ENCODE measurements at regions not wholly inside any gene's neighbourhood (a gene's known extent, or its start where the extent isn't known, plus 50 kb on each side); places are given as distances from the start of the nearest gene placed in this dataset.
"Not testable (repeated sequence)": the region's sequence is repeated elsewhere in the genome, so short reads cannot be mapped to it uniquely, and the experiment has no call there.

DNA sequence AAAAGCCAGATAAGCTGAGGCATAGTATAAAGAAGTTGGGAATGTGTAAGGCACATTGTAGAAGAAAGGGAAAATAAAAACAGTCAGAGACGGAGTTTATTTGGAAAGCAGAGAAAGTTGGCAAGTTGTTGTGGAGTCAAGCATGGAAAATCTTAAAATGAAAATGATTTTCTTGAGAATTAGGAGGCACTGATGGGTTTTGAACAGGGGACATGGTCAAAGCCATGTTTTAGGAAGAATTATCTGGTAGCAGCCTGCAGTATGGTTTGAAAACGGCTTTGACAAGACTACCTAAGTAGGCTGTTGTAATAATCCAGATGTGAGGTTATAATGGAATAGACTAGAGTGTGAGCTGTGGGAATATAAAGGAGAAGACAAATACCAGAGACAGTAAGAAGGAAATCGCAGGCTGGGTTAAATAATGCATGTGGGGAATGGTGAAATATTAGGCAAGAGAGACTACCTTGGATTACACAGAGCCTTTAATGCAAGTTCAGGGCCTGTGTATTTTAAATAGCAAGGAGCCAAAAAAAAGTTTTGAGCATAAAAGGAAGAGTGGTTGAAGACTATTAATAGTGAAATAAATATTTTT is 130.4 kb upstream of the MEOX2 start:
- DNase-seq (no peak), ATAC-seq (no peak)
- Mint-ChIP-seq H3K27ac (no peak overlapping the region), H3K9me3 (peaks cover 0 to 9% of the 10 kb centered on the region in 2 donors), H3K27me3 (no peaks in the 10 kb centered on the region), H3K4me3 (no peak overlapping the region), H3K4me1 (no peaks in the 10 kb centered on the region)

DNA sequence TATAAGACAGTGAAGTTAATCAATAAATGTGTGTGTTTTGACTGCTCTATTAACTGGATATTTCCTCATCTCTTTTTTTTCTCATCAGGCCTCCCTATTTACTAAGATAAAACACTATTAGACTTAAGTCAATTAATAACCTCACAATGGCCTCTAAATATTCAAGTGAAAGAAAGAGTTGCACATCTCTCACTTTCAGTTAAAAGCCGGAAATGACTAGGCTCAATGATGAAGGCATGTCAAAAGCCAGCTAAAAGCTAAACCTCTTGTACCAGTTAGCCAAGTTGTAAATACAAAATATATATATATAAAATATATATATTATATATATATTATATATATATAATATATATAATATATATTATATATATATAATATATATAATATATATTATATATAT is 127.0 kb upstream of the MEOX2 start:
- Mint-ChIP-seq H3K4me3 (no peak overlapping the region), H3K9me3 (peaks cover 16 to 23% of the 10 kb centered on the region in 2 donors), H3K27me3 (no peaks in the 10 kb centered on the region), H3K27ac (no peak overlapping the region), H3K4me1 (no peaks in the 10 kb centered on the region)
- DNase-seq (no peak), ATAC-seq (no peak)

DNA sequence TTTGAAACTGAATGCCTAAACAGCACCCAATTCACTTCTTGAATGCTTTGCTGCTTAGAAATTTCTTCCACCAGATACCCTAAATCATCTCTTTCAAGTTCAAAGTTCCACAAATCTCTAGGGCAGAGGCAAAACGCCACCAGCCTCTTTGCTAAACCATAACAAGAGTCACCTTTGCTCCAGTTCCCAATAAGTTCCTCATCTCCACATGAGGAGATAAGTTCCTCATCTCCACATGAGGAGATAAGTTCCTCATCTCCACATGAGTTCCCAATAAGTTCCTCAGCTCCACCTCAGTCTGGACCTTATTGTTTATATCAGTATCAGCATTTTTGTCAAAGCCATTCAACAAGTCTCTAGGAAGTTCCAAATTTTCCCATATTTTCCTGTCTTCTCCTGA is 123.9 kb upstream of the MEOX2 start:
- not testable (repeated sequence) for DNase-seq, H3K27me3 Mint-ChIP-seq, H3K4me3 Mint-ChIP-seq, ATAC-seq, H3K27ac Mint-ChIP-seq, H3K4me1 Mint-ChIP-seq
- peaks cover 7 to 23% of the 10 kb centered on the region in 2 donors for H3K9me3 Mint-ChIP-seq

DNA sequence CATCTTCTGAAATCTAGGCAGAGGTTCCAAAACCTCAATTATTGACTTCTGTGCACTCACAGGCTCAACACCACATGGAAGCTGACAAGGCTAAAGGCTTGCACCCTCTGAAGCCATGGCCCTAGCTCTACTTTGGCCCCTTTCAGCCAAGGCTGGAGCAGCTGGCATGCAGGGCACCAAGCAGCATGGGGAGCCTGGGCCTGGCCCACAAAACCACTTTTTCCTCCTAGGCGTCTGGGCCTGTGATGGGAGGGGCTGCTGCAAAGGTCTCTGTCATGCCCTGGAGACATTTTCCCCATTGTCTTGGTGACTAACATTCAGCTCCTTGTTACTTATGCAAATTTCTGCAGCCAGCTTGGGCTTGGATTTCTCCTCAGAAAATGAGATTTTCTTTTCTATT is 123.5 kb upstream of the MEOX2 start:
- H3K4me3 Mint-ChIP-seq, H3K27ac Mint-ChIP-seq, ATAC-seq, H3K27me3 Mint-ChIP-seq, DNase-seq, H3K4me1 Mint-ChIP-seq: not testable (repeated sequence)
- peaks cover 7 to 23% of the 10 kb centered on the region in 2 donors for H3K9me3 Mint-ChIP-seq

DNA sequence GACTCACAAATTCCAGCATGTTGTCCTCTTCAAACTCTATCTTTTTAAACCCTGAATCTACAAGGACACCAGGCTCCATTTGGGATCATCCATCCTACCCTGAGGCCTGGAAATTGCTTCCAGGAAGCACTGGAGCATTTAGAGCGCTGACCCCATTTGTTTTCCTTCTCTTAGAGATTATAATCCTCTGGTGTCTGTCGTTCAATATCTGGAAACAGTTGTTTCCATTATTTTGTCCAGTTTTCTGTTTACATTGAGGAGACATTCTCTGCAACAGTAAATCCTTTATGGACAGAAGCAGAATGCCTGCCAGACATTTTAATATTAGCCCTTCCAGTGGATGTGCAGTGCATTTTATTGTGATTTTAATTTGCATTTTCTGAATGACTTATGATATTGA is 119.4 kb upstream of the MEOX2 start:
- Mint-ChIP-seq H3K4me3 (no peak overlapping the region), H3K9me3 (peaks cover 19 to 28% of the 10 kb centered on the region in 2 donors), H3K27me3 (no peaks in the 10 kb centered on the region), H3K4me1 (no peaks in the 10 kb centered on the region), H3K27ac (no peak overlapping the region)
- ATAC-seq (no peak), DNase-seq (no peak)

DNA sequence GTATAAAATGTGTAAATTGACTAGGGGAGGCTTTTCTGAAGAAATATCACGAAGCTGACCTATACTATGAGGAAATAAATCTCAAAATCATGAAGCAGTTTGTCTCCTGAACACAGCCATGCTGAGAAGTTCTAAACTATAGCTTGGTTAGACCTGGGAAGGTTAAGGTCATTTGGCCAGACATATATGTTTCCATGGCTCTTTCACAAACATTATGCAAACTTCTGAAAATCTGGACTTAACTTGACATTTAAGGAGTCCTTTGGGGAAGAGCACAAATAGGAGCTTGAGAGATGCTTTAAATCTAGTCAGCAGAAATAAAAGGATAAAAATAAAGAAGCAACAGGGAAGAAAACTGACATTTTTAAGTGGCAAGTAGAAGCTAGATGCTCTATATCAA is 115.9 kb upstream of the MEOX2 start:
- DNase-seq (no peak), ATAC-seq (no peak)
- H3K27ac Mint-ChIP-seq = no peak overlapping the region
- peaks cover 7 to 11% of the 10 kb centered on the region in 2 donors for H3K9me3 Mint-ChIP-seq
- H3K27me3 Mint-ChIP-seq = no peaks in the 10 kb centered on the region
- no peaks in the 10 kb centered on the region for H3K4me1 Mint-ChIP-seq
- H3K4me3 Mint-ChIP-seq = no peak overlapping the region

DNA sequence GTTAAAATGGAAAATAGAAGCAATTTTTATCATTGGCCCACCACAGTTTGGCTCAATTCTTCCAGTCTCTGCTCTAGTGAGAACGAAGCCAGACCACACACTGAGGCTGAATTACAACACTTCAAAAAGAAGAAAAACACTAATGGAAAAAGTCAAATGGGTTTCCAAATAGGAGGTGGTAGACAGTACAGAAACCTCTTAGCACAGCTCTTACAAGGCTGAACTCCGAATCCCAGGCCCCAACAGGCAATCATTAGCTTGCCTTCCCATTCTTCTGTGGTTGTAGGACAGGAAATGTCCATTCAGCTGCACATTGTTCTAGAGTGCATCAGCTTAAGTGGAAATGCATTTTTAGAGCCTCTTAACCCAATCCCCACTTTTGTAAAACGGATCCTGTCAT is 115.1 kb upstream of the MEOX2 start:
- no peak overlapping the region for H3K27ac Mint-ChIP-seq
- peaks cover 7 to 11% of the 10 kb centered on the region in 2 donors for H3K9me3 Mint-ChIP-seq
- no peak for DNase-seq
- no peak for ATAC-seq
- no peaks in the 10 kb centered on the region for H3K27me3 Mint-ChIP-seq
- no peak overlapping the region for H3K4me3 Mint-ChIP-seq
- H3K4me1 Mint-ChIP-seq = no peaks in the 10 kb centered on the region

DNA sequence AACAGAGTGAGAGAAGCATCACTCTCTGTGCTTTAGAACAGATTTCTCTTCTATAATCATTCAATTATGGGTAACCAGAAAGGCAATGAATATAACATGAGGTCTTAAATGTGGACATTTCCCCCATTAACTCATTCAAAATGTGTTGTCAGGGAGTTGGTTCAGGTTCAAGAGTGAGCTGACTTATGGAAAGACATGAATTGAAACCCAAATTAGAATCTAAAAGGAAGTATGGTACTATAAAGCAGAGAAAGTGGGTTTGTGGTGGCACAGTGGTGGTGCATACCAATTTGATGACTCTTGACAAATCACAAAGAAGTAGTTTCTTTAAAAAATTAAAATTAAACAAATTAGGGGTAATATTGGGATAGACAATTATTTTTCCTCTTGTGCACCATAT is 114.6 kb upstream of the MEOX2 start:
- Mint-ChIP-seq H3K27ac (no peak overlapping the region), H3K27me3 (no peaks in the 10 kb centered on the region), H3K9me3 (peaks cover 7 to 11% of the 10 kb centered on the region in 2 donors), H3K4me1 (no peaks in the 10 kb centered on the region), H3K4me3 (no peak overlapping the region)
- ATAC-seq = no peak
- no peak for DNase-seq

DNA sequence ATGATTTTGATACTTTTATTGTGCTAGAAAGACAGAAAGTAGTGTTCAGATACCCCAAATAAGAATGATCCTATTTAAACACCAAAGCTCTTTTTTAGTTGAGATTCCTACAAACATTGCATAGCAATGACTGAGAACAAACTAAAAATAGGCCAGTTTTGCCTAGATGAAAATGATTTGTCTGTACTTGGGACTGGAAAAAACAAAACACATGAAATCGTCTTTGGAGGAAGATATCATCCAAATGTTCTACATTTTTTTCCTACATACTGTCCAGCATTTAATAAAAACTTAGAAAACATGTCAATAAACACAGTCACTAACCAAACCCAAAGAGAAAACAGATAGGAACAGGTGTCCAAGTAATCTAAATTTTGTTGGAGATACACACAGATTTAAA is 111.6 kb upstream of the MEOX2 start:
- H3K27me3 Mint-ChIP-seq = no peaks in the 10 kb centered on the region
- H3K9me3 Mint-ChIP-seq = peaks cover 7 to 11% of the 10 kb centered on the region in 2 donors
- H3K27ac Mint-ChIP-seq = no peak overlapping the region
- H3K4me1 Mint-ChIP-seq = no peaks in the 10 kb centered on the region
- DNase-seq = no peak
- H3K4me3 Mint-ChIP-seq = no peak overlapping the region
- ATAC-seq = no peak

DNA sequence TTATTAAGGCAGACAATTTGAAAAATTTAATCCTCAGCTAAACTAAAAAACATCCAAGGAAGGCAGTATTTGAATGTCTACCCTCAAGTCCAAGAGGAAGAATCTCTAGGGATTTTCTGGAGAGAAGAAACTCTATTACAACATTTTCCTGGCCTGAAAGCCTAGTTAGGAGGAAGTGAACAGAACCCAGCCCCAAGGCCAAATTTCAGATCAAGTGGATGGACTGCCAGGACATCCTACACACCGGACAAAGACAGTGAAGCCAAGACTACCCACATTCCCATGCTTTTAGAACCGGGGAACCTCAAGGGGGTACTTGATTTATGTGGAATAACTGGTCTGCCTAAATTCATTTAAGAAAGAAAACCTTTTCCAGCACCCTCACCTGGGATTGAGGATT is 108.9 kb upstream of the MEOX2 start:
- H3K27me3 Mint-ChIP-seq = no peaks in the 10 kb centered on the region
- no peak overlapping the region for H3K4me3 Mint-ChIP-seq
- H3K9me3 Mint-ChIP-seq = no peaks in the 10 kb centered on the region
- ATAC-seq (no peak), DNase-seq (no peak)
- H3K4me1 Mint-ChIP-seq = no peaks in the 10 kb centered on the region
- H3K27ac Mint-ChIP-seq = no peak overlapping the region

DNA sequence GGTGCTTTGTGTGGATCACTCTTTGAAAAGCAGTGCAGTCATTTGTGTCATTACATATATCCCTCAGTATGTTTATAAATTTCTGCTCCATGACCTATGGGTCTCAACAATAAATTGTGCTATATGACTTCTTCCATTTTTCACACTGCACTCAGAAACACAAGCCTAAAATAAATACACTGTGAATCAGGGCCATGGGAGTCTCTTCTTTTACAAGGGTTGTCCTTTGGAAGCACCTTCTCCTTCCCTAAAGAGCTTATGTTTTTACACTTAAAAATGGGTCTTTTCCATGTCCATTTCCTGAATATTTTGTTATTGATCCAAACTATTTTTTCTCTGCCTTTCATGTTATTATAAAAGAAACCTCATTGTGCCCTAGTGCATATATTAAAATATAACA is 108.3 kb upstream of the MEOX2 start:
- no peaks in the 10 kb centered on the region for H3K9me3 Mint-ChIP-seq
- ATAC-seq (no peak), DNase-seq (no peak)
- no peaks in the 10 kb centered on the region for H3K4me1 Mint-ChIP-seq
- H3K4me3 Mint-ChIP-seq = no peak overlapping the region
- no peak overlapping the region for H3K27ac Mint-ChIP-seq
- no peaks in the 10 kb centered on the region for H3K27me3 Mint-ChIP-seq

DNA sequence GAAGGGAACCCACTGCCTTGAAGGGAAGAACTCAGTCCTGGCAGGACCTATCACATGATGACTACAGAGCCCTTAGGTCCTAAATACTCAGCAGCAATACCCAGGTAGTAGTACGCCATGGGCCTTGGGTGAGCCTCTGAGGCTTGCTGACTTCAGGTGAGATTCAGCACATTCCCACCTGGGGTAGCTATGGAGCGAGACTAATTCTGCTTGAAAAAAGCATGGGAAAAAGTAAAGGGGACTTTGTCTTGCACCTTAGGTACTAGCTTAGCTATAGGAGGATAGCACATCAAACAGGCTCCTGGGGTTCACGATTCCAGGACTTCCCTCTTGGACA is 98.2 kb upstream of the MEOX2 start:
- H3K4me1 Mint-ChIP-seq = no peaks in the 10 kb centered on the region

DNA sequence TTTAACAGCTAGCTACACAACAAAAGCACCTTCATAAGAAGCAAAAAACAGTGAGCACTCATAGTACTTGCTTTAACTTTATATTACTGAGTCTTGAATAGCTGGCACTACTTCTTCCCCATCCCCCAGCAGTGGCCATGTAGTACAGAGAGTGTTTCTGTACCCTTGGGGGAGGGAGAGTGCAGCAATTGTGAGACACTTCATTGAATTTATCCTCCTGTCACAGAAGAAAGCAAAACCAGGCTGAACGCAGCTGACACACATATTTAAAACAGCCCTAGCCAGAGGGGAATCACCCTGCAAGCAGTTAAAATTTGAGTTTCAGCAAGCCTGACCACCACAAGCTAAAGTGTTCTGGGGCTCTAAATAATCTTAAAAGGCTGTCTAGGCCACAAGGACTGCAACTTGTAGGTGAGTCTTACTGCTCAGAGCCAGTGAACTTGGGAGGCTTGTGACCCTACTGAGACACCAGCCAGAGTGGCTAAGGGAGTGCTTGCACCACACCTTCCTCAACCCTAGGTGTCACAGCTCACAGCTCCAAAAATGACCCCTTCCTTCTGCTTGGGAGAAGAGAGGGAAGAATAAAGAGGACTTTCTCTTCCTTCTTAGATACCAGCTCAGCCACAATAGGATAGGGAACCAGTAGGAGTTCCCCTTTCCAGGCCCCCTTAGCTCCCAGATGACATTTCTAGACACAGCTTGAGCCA is 97.7 kb upstream of the MEOX2 start:
- Mint-ChIP-seq H3K27ac (no peak overlapping the region), H3K4me3 (no peak overlapping the region), H3K4me1 (no peaks in the 10 kb centered on the region), H3K9me3 (peaks cover 0 to 6% of the 10 kb centered on the region in 2 donors), H3K27me3 (no peaks in the 10 kb centered on the region)
- no peak for DNase-seq
- ATAC-seq = no peak

More for the DNA sequence above, 98.2 kb upstream of the MEOX2 start:
- Mint-ChIP-seq H3K9me3 (peaks cover 0 to 6% of the 10 kb centered on the region in 2 donors), H3K27ac (no peak overlapping the region), H3K4me3 (no peak overlapping the region), H3K27me3 (no peaks in the 10 kb centered on the region)
- DNase-seq = no peak
- no peak for ATAC-seq

DNA sequence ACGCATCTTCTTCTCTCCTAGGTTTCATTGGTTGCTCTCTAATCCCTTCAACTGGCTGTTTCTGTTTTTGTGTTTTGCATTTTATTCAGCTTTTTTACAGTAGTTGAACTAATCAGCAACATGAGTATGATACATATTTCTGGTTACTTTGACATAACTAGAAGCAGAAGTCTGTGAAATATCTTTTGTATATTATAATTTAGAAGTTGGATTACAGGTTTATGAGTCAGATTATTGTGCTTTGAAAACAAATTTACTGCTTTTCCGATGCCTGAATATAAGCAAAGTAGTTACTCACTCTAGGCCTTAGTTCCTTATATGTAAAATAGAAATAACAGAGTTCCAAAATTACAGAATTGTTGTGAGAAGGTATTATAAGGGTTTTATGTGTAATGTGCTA is 96.2 kb upstream of the MEOX2 start:
- no peak for ATAC-seq
- Mint-ChIP-seq H3K27me3 (no peaks in the 10 kb centered on the region), H3K4me1 (no peaks in the 10 kb centered on the region), H3K9me3 (peaks cover 0 to 3% of the 10 kb centered on the region in 2 donors), H3K27ac (no peak overlapping the region), H3K4me3 (no peak overlapping the region)
- DNase-seq = no peak

DNA sequence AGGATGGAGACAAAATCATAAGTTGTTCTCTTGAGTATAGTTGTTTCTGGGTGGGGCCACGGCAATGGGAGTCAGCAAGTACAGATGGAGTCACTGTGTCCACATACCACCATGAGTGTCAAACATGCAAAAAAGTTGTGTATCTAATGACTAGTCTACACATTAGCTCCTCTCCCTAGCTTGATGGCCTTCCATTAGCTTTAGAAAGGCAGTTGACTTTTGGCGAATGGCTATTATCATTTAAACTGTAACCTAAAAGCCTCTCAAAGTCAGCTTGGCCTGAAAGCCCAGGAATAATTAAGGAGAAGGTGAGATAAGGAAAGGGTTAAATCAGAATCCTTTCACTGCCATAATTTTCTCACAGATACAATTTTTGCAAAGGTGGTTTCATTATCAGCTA is 95.5 kb upstream of the MEOX2 start:
- Mint-ChIP-seq H3K4me1 (no peaks in the 10 kb centered on the region), H3K27ac (no peak overlapping the region), H3K4me3 (no peak overlapping the region), H3K27me3 (no peaks in the 10 kb centered on the region), H3K9me3 (no peaks in the 10 kb centered on the region)
- DNase-seq (no peak), ATAC-seq (no peak)

DNA sequence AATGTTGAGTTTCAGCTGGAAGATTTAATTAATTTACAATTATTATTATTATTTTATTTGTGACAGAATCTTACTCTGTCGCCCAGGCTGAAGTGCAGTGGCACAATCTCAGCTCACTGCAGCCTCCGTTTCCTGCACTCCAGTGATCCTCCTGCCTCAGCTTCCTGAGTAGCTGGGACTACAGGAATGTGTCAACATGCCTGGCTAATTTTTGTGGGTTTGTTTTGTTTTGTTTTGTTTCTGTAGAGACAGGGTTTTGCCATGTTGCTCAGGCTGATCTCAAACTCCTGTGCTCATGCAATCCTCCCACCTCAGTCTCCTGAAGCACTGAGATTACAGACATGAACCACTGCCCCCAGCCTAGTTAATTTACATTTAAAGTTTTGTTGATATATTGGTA is 93.8 kb upstream of the MEOX2 start:
- H3K9me3 Mint-ChIP-seq = peaks cover 0 to 4% of the 10 kb centered on the region in 2 donors
- H3K27ac Mint-ChIP-seq = no peak overlapping the region
- no peaks in the 10 kb centered on the region for H3K27me3 Mint-ChIP-seq
- ATAC-seq (no peak), DNase-seq (no peak)
- no peak overlapping the region for H3K4me3 Mint-ChIP-seq
- no peaks in the 10 kb centered on the region for H3K4me1 Mint-ChIP-seq

DNA sequence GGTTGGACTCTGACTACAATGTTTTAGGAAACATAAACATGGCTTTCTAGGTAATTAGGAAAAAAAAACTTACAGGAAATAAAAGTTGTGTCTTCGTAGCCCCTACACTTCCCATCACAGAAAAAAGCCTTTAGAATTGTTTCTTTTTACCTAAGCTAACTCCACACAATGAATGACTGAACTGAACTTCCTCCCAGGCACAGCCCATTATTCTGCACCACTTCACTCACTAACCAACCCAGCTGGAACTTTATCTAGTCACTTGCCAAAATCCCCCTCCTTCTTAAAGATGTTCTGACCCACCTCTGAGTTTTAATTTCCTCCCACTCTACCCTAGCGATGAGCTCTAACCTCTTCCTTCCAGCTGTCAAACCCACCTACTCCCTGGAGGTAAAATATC is 91.7 kb upstream of the MEOX2 start:
- no peak overlapping the region for H3K4me3 Mint-ChIP-seq
- no peak for ATAC-seq
- no peaks in the 10 kb centered on the region for H3K4me1 Mint-ChIP-seq
- peaks cover 0 to 4% of the 10 kb centered on the region in 2 donors for H3K9me3 Mint-ChIP-seq
- no peaks in the 10 kb centered on the region for H3K27me3 Mint-ChIP-seq
- H3K27ac Mint-ChIP-seq = no peak overlapping the region
- no peak for DNase-seq

All from stimulated activated naive CD8-positive, alpha-beta T cell treated with anti-CD3 and anti-CD28 coated beads, Interleukin-15, amount 100 ng/mL, for 72 hours (primary cell).